Activated naive CD4-positive, alpha-beta T cell treated with anti-CD3 and anti-CD28 coated beads for 36 hours (primary cell): ENCODE measurements at regions not wholly inside any gene's neighbourhood (a gene's known extent, or its start where the extent isn't known, plus 50 kb on each side); places are given as distances from the start of the nearest gene placed in this dataset.

ENCODE experiments used
- CTCF ChIA-PET: fragments of 350-600 bp; sonication (Branson Sonifier 250); formaldehyde crosslinking; loops from one replicate; lab custom pipeline; 2021; ENCODE audit warnings: antibody characterized with exemption; lab: Charles Lee
- DNase-seq: peaks from one replicate; pipeline ENCODE4 v3.0.0-alpha.2; 2020
- H3K27ac Mint-ChIP-seq: one replicate; pipeline ENCODE4 v1.8.0; 2021; ENCODE audit warnings: mild to moderate bottlenecking, mixed read lengths
- H3K27me3 Mint-ChIP-seq: one replicate; pipeline ENCODE4 v1.8.0; 2021; ENCODE audit warnings: low read depth, mixed read lengths
- H3K36me3 Mint-ChIP-seq: one replicate; pipeline ENCODE4 v1.8.0; 2021; ENCODE audit warnings: low read depth, mixed read lengths
- H3K4me1 Mint-ChIP-seq: one replicate; pipeline ENCODE4 v1.8.0; 2021; ENCODE audit warnings: low read depth, mixed read lengths
- H3K4me3 Mint-ChIP-seq: one replicate; pipeline ENCODE4 v1.8.0; 2021; ENCODE audit warnings: mild to moderate bottlenecking, moderate library complexity, mixed read lengths
- H3K9me3 Mint-ChIP-seq: one replicate; pipeline ENCODE4 v1.8.0; 2021; ENCODE audit warnings: mixed read lengths
- intact Hi-C: fragments of 100-400 bp; cut with micrococcal nuclease; formaldehyde crosslinking; loops from one replicate; pipeline ENCODE4 v1.15.1; 2023

DNA sequence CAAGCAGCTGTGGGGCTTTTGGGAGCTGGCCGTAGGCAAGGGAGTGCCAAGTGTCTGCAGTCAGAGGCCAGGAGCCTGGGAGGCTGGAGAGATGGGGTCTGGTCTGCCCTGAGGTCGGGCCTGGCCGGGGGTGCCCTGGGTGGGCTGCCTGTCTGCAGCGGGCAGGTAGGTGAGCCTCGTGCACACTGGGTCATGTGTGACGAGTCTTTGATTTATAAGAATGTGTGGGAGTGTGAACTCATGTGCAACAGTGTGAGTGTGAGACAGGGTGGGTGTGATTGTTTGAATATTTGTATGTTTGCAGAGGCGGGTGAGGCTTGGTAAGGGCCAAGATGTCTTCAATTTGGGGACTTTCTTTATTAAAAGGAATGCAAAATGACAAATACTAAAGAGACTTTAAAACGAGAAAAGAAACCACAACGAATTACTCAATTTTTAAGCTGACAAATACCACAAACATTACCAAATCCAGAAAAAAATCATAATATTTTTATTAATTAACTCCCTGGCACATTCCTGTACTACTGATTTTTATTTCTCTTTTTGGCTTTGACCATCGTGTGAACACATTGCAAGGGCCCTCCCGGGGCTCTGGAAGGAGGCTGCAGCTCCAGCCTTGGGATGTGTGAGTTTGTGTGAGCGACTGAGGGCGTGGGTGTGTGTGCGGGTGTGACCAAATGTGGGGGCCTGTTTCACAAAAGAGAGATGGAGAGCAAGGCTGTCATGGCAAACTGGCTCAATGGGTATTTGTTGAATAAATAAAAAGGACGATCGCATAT, 110.3 kb upstream of the WNT4 start:
- CTCF ChIA-PET = no interaction called here
- H3K36me3 Mint-ChIP-seq = no peaks in the 10 kb centered on the region
- DNase-seq = no peak
- no peaks in the 10 kb centered on the region for H3K4me1 Mint-ChIP-seq
- peaks cover 11% of the 10 kb centered on the region for H3K27me3 Mint-ChIP-seq
- no peak overlapping the region for H3K27ac Mint-ChIP-seq
- intact Hi-C loops = no loop called here
- no peak overlapping the region for H3K4me3 Mint-ChIP-seq
- H3K9me3 Mint-ChIP-seq = no peaks in the 10 kb centered on the region

DNA sequence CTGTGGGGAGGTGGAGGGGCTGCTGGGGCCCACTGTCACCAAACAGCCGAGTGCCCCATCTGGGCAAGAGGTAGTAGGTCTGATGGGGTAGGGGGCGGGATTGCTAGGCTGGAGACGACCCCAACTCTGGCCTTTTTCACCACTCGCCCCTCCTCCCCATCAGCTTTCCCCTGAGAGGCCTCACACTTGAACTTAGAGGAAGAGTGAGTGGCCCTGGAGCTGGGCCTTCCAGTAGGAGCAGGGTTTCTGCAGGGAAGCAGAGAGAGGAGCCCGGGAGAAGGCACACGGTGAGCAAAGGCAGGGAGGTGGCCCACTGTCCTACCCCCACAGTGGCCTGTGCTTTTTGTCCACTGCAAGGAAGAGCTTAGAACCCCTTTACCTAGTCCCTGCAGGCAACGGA, 111.9 kb upstream of the WNT4 start:
- intact Hi-C loops = no loop called here
- no peak overlapping the region for H3K27ac Mint-ChIP-seq
- peaks cover 11% of the 10 kb centered on the region for H3K27me3 Mint-ChIP-seq
- CTCF ChIA-PET = no interaction called here
- H3K9me3 Mint-ChIP-seq = no peaks in the 10 kb centered on the region
- H3K4me1 Mint-ChIP-seq = no peaks in the 10 kb centered on the region
- H3K36me3 Mint-ChIP-seq = no peaks in the 10 kb centered on the region
- no peak overlapping the region for H3K4me3 Mint-ChIP-seq
- DNase-seq = no peak

DNA sequence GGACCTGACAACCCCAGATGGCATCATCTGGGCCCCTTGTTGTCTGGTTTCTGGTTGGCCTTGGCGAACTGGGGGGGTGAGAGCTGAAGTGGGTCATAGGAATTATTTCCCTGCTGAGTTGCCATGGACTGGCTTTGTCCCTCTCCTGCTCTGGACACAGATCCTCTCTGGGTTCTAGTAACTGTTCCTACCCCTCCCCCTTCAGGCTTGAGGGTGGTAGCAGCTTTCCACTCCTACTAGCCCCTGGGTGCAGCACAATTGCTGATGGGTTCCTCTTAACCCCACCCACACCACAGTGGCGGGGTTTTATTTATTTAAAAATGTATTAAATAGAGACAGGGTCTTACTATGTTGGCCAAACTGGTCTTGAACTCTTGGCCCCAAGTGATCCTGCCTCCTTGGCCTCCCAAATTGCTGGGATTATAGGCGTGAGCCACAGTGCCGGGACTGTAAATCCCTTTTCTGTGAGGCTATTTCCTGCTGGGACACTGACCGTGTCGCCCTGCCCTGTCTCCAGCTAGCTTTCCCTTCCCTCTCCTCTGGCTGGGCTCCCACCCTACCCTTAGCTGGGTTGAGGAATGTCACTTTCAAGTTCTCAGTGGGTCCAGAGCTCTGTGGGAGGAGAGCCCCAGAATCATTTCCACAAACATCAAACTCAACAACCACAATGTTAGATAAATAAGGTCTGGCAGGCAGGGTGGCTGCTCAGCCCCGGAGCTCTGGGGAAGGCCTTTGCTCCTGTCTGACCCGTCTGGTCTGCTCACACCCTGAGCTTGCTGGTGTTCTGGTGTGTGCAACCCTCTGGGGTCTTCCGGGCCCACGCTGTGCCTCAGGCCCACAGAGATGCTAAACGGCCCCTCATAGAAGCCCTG, 112.7 kb upstream of the WNT4 start:
- peaks cover 8% of the 10 kb centered on the region for H3K27me3 Mint-ChIP-seq
- H3K27ac Mint-ChIP-seq = no peak overlapping the region
- no peak overlapping the region for H3K4me3 Mint-ChIP-seq
- no peaks in the 10 kb centered on the region for H3K36me3 Mint-ChIP-seq
- CTCF ChIA-PET = no interaction called here
- no peaks in the 10 kb centered on the region for H3K4me1 Mint-ChIP-seq
- intact Hi-C loops = no loop called here
- no peaks in the 10 kb centered on the region for H3K9me3 Mint-ChIP-seq
- DNase-seq = no peak

DNA sequence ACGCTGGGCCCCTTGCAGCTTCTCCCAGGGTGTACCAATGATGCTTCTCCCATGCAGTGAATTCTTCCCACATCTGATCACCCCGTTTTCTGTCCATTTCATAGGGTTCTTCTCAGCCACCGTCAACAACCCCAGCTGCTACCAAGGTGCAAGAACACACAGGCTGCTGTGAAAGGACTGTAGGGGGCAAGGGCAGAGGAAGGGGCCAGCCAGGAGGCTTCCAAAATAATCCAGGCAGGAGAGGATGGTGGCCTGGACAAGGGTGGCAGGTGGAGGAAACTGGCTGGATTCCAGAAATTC, 113.3 kb upstream of the WNT4 start:
- Mint-ChIP-seq H3K4me1 (no peaks in the 10 kb centered on the region), H3K36me3 (no peaks in the 10 kb centered on the region), H3K4me3 (no peak overlapping the region), H3K27ac (no peak overlapping the region), H3K27me3 (peaks cover 8% of the 10 kb centered on the region), H3K9me3 (no peaks in the 10 kb centered on the region)
- DNase-seq = no peak
- intact Hi-C loops = no loop called here
- CTCF ChIA-PET = no interaction called here

DNA sequence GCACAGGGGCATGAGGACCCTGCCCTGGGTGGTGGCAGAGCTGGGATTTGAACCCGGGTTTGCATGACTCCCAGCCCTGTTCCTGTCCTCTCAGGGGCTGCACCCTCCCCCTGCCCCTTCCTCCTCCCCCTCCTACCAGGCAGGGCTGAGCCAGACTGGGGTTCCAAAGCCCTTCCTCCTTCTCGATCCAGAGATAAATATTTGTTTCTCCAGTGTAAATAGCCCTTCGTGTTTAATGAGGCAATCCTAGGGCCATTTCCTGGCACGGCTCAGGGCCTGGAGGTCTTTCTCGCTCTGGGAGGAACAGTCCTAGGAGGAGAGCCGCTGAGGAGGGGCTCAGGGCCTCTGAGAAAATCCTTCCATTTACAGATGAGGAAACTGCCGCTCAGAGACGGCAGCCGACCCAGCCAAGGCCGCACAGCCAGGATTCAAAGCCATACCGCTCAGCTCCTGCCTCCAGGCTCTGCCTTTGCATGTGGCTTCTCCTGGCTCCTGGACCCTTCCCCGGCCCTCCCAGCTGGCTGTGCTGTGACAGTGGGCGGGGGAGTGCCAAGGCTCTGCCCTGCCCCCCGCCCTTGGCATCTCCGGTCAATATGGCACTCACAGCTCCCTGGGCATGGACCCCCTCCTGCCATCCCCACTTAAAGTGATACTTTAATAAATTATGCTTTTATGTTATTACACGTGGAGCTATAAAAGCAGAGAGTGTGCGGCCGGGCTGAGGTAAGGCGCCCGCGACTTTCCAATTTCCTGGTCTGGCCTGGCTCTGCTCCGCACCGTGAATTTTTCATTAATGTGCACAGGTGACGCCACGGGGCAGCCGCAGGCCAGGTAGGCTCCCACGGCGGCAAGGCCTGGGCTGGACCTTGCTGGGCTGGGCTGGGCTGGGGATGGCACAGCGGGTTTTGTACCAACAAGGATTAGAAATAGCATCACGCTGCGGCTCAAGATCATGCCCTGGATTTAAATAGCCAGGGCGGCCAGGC, 114.7 kb upstream of the WNT4 start:
- no peaks in the 10 kb centered on the region for H3K36me3 Mint-ChIP-seq
- H3K4me1 Mint-ChIP-seq = no peaks in the 10 kb centered on the region
- CTCF ChIA-PET = interaction anchor here (0.6 kb wide), 1 partner anchor 661 kb away, joined by 3 read pairs; no protein-coding TSS in a partner anchor
- no peak overlapping the region for H3K4me3 Mint-ChIP-seq
- H3K9me3 Mint-ChIP-seq = no peaks in the 10 kb centered on the region
- H3K27me3 Mint-ChIP-seq = peaks cover 5% of the 10 kb centered on the region
- intact Hi-C loops = no loop called here
- DNase-seq = no peak
- no peak overlapping the region for H3K27ac Mint-ChIP-seq

DNA sequence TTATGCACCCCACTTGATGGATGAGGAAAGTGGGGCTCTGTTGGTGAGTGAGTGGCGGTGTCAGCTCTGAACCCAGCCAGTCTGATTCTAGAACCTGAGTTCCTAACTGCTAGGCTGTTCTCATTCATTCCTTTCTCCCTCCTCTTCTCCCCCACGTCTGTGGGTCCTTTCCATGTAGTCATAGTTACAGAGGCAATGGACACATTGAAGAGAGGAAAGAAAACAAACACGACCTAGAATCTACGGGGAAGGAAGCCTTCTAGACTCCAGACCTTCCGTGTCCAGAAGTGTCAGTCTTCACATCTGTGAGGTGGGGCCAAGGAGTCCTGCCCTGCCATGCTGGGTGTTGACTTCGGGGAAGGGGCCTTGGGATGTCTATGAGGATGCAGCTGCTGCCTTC, 115.8 kb upstream of the WNT4 start:
- CTCF ChIA-PET = no interaction called here
- peaks cover 3% of the 10 kb centered on the region for H3K27me3 Mint-ChIP-seq

DNA sequence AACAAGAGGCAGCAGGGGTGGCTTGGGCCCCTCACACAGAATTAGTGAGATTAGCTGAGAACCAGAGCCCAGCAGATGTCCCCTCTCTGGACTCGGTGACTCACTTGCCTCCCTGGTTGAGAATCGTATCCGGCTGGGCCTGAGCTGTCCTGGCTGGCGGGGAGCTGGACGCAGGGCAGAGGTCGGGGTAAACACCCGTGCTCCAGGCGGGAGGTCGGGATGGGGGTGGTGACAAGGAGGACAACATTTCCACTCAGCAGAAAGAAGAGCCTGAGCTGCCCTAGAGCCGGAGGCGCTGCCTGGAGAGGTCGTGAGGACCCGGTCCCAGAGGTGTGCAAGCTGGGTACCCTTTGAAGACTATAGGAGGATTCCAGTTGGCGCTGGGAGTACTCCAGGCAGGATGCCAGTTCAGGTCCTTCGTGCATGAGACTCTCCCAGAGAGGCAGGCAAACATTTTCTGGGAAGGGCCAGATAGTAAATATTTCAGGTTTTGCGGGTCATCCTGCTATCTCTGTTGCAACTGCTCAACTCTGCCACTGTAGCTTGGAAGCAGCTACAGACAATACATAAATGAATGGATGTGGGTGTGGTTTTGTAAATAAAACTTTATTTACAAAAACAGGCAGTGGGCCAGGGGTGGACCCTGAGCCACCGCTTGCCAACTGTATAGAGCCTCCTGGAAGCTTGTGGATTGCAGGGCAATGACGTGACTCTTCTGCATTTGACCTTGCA, 116.8 kb upstream of the WNT4 start:
- no peaks in the 10 kb centered on the region for H3K4me1 Mint-ChIP-seq
- no peak for DNase-seq
- H3K27me3 Mint-ChIP-seq = peaks cover 2% of the 10 kb centered on the region
- H3K36me3 Mint-ChIP-seq = no peaks in the 10 kb centered on the region
- CTCF ChIA-PET = no interaction called here
- H3K9me3 Mint-ChIP-seq = no peaks in the 10 kb centered on the region
- H3K4me3 Mint-ChIP-seq = no peak overlapping the region
- H3K27ac Mint-ChIP-seq = no peak overlapping the region
- intact Hi-C loops = no loop called here

More for the DNA sequence above, 115.8 kb upstream of the WNT4 start:
- no peaks in the 10 kb centered on the region for H3K36me3 Mint-ChIP-seq
- no peak for DNase-seq
- intact Hi-C loops = no loop called here
- no peak overlapping the region for H3K4me3 Mint-ChIP-seq
- no peak overlapping the region for H3K27ac Mint-ChIP-seq
- H3K4me1 Mint-ChIP-seq = no peaks in the 10 kb centered on the region
- H3K9me3 Mint-ChIP-seq = no peaks in the 10 kb centered on the region

DNA sequence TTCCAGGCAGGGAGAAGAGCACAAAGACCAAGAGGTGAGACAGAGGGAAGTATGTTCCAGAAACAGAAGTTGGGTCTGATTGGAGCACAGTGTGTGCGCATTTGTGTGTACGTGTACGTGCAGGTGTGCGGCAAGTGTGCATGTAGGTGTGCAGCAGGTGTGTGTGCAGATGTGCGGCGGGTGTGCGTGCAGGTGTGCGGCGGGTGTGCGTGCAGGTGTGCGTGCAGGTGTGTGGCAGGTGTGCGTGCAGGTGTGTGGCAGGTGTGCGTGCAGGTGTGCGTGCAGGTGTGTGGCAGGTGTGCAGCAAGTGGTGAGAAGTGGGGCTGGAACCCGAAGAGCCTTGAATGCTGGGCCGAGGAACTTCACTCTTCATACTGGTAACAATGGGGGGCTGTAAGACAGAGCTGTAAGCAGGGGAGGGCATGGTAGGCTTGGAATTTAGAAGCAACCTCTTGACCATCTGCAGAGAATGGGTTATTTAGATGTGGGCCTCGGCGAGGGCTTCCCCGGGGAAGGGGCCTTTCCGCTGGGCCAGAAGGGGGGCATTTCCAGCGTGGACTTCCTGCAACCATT, 118.0 kb upstream of the WNT4 start:
- Mint-ChIP-seq H3K4me1 (no peaks in the 10 kb centered on the region), H3K9me3 (no peaks in the 10 kb centered on the region), H3K36me3 (no peaks in the 10 kb centered on the region), H3K4me3 (no peak overlapping the region), H3K27ac (no peak overlapping the region), H3K27me3 (peaks cover 2% of the 10 kb centered on the region)
- no peak for DNase-seq
- CTCF ChIA-PET = no interaction called here
- intact Hi-C loops = no loop called here

DNA sequence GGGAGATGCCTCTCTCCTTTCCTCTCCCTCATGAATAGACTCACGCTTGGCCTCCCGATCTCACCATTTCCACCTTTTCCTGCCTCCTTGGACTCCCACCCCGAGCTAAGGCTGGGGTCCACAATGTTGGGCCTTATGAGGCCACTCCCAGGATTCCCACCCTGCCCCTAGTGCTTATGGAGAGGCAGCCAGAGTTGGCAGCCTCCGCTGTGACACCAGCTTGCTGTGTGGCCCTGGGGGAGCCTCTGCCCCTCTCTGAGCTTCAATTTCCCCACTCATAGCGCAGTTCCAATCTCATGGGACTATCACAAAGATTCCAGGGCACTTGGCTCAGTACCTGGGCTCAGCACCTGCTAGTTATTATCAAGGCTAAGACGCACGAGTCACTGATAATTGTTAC, 118.7 kb upstream of the WNT4 start:
- no peak overlapping the region for H3K27ac Mint-ChIP-seq
- H3K9me3 Mint-ChIP-seq = no peaks in the 10 kb centered on the region
- CTCF ChIA-PET = no interaction called here
- no peak overlapping the region for H3K4me3 Mint-ChIP-seq
- DNase-seq = no peak
- H3K27me3 Mint-ChIP-seq = peaks cover 2% of the 10 kb centered on the region
- no peaks in the 10 kb centered on the region for H3K4me1 Mint-ChIP-seq
- intact Hi-C loops = no loop called here
- no peaks in the 10 kb centered on the region for H3K36me3 Mint-ChIP-seq

DNA sequence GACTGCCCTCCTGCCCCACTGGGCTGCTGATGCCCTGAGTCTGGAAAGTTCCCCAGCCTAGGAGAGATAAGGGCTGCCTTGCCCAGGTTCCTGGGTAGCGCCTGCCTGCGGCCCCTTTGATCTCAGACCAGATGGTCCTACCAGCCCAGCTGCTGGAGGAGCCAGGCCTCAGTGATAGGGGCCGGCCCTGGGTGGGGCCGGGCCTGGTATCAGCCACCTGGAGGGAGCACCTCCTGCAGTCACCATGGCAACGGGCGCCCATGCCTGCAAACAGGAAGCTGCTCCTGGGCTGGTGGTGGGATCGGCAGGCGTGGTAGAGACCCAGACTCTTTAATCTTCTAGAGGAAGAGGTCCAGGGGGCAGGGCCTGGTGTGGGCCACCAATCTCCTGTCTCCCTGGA, 119.7 kb upstream of the WNT4 start:
- Mint-ChIP-seq H3K4me3 (no peak overlapping the region), H3K27ac (no peak overlapping the region), H3K27me3 (peaks cover 2% of the 10 kb centered on the region), H3K9me3 (no peaks in the 10 kb centered on the region), H3K36me3 (no peaks in the 10 kb centered on the region), H3K4me1 (no peaks in the 10 kb centered on the region)
- CTCF ChIA-PET = interaction anchor here (1.3 kb wide), 1 partner anchor 13 kb away, joined by 3 read pairs; no protein-coding TSS in a partner anchor
- intact Hi-C loops = no loop called here
- no peak for DNase-seq

DNA sequence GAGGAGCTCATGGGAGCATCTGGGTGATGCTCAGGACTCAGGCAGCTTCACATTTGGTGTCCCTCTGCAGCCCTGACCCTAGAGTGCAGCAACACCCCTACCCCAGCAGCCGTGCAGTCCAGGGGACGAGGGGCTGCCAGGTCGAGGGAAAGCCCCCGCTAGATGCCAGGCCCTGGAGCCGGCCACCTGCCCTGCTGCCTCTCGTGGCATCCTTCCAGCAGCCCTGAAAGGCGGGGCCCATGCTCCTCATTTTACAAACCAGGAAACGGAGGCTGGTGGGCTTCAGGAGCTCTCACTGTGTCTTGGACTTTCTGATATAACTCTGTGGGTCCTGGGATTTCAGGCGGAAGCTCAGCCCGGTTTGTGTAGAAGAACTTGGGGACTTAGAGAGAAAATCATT, 120.5 kb upstream of the WNT4 start:
- Mint-ChIP-seq H3K27ac (no peak overlapping the region), H3K36me3 (no peaks in the 10 kb centered on the region), H3K4me3 (no peak overlapping the region), H3K4me1 (no peaks in the 10 kb centered on the region), H3K9me3 (no peaks in the 10 kb centered on the region), H3K27me3 (peaks cover 2% of the 10 kb centered on the region)
- DNase-seq = no peak
- CTCF ChIA-PET = interaction anchor here (1.3 kb wide), 1 partner anchor 12 kb away, joined by 3 read pairs; no protein-coding TSS in a partner anchor
- intact Hi-C loops = no loop called here
